ENCODE measurements at regions not wholly inside any gene's neighbourhood (a gene's known extent, or its start where the extent isn't known, plus 50 kb on each side); places are given as distances from the start of the nearest gene placed in this dataset.

GRCh38 chr18:40653682-40654081 lies 1301.4 kb upstream of the PIK3C3 start:
- DNase-seq (ENCODE audit: low read depth), result no peak

GRCh38 chr18:40652321-40652720 lies 1302.7 kb upstream of the PIK3C3 start:
- DNase-seq (ENCODE audit: low read depth), result no peak

GRCh38 chr18:40651163-40651562 lies 1303.9 kb upstream of the PIK3C3 start:
- no peak for DNase-seq (ENCODE audit: low read depth)

- no peak for DNase-seq (ENCODE audit: low read depth)
Observed at GRCh38 chr18:40642692-40643229, 1312.3 kb upstream of the PIK3C3 start.

- DNase-seq (ENCODE audit: low read depth), result no peak
Observed at GRCh38 chr18:40631319-40631718, 1323.7 kb upstream of the PIK3C3 start.

- DNase-seq (ENCODE audit: low read depth), result no peak
Observed at GRCh38 chr18:40630496-40630895, 1324.5 kb upstream of the PIK3C3 start.

GRCh38 chr18:40624959-40625358 lies 1330.1 kb upstream of the PIK3C3 start:
- no peak for DNase-seq (ENCODE audit: low read depth)

GRCh38 chr18:40613721-40614120 lies 1341.3 kb upstream of the PIK3C3 start:
- DNase-seq (ENCODE audit: low read depth), result no peak

GRCh38 chr18:40612356-40612755 lies 1342.7 kb upstream of the PIK3C3 start:
- no peak for DNase-seq (ENCODE audit: low read depth)

- no peak for DNase-seq (ENCODE audit: low read depth)
Observed at GRCh38 chr18:40608226-40608625, 1346.8 kb upstream of the PIK3C3 start.

GRCh38 chr18:40607542-40608148 lies 1347.4 kb upstream of the PIK3C3 start:
- DNase-seq (ENCODE audit: low read depth), result no peak

GRCh38 chr18:40606996-40607395 lies 1348.0 kb upstream of the PIK3C3 start:
- DNase-seq (ENCODE audit: low read depth), result no peak

- DNase-seq (ENCODE audit: low read depth), result no peak
Observed at GRCh38 chr18:40583671-40584070, 1371.4 kb upstream of the PIK3C3 start.

GRCh38 chr18:40582105-40582504 lies 1372.9 kb upstream of the PIK3C3 start:
- DNase-seq (ENCODE audit: low read depth), result no peak

- DNase-seq (ENCODE audit: low read depth), result no peak
Observed at GRCh38 chr18:40577981-40578365, 1377.1 kb upstream of the PIK3C3 start.

- no peak for DNase-seq (ENCODE audit: low read depth)
Observed at GRCh38 chr18:40577239-40577980, 1377.6 kb upstream of the PIK3C3 start.

GRCh38 chr18:40576507-40577115 lies 1378.4 kb upstream of the PIK3C3 start:
- DNase-seq (ENCODE audit: low read depth), result no peak

GRCh38 chr18:40570615-40571014 lies 1384.4 kb upstream of the PIK3C3 start:
- DNase-seq (ENCODE audit: low read depth), result no peak

- no peak for DNase-seq (ENCODE audit: low read depth)
Observed at GRCh38 chr18:40569605-40570004, 1385.4 kb upstream of the PIK3C3 start.

GRCh38 chr18:40566510-40566844 lies 1388.6 kb upstream of the PIK3C3 start:
- DNase-seq (ENCODE audit: low read depth), result no peak

- no peak for DNase-seq (ENCODE audit: low read depth)
Observed at GRCh38 chr18:40565805-40566509, 1389.1 kb upstream of the PIK3C3 start.

- DNase-seq (ENCODE audit: low read depth), result no peak
Observed at GRCh38 chr18:40559556-40559955, 1395.5 kb upstream of the PIK3C3 start.

All from activated T-helper 9 cell treated with anti-CD3 and anti-CD28 coated beads, Interleukin-2, amount 50 U/mL, for 16 hours (primary cell).